Cerebellar nuclear complex (tissue), 1 donor: ENCODE measurements at regions not wholly inside any gene's neighbourhood (a gene's known extent, or its start where the extent isn't known, plus 50 kb on each side); places are given as distances from the start of the nearest gene placed in this dataset.
"Not testable (repeated sequence)": the region's sequence is repeated elsewhere in the genome, so short reads cannot be mapped to it uniquely, and the experiment has no call there.

ENCODE experiments used
- DNase-seq, 2 experiments: peaks; one replicate each; lab custom pipeline; 2025; lab: John Stamatoyannopoulos, UW

GRCh38 chr13:104967836-104968630, 1567.4 kb downstream of the EFNB2 start:
- DNase-seq: no peak

DNA sequence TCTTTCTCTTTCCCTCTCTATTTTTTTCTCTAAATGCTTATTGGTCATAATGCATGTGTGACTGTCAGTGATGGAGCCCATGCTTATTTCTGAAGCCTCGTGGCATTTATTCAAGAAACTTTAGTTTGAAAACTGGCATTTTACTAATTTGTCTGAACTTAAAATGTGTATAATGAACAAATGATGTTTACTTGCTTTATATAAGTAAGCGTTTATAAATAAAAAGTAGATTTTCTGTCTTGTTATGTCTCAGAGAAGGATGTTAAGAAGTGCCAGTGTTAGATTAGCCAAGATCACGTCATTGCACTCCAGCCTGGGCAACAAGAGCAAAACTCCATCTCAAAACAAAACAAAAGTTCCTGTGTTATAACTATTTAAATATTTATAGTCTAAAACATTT, 1568.1 kb downstream of the EFNB2 start:
- DNase-seq: no peak

DNA sequence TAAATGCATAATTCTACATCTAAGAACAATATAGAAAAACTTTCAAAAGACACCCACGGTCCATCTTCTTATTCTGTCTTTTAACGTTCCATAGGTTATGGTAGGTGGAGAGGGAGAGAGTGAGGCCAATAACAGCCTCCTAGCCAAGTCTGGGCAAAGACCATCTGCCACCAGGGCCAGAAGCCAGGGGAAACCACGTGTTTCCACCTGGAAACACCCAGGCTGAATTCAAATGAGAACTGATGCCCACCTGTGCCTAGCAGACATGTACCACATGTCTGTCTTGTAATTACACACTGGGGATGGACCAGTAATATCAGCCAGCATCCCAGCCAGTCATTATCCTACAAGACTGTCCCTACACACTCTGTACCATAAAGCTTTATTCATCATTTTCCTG, 1573.1 kb downstream of the EFNB2 start:
- DNase-seq: peak; percentile 60 to 61

- DNase-seq: no peak
Measured at GRCh38 chr13:104961246-104961645, 1574.2 kb downstream of the EFNB2 start.

GRCh38 chr13:104954210-104954609, 1581.3 kb downstream of the EFNB2 start:
- no peak for DNase-seq

- DNase-seq: no peak
Measured at GRCh38 chr13:104953588-104953987, 1581.9 kb downstream of the EFNB2 start.

GRCh38 chr13:104949840-104950740, 1585.4 kb downstream of the EFNB2 start:
- DNase-seq: no peak

- no peak for DNase-seq
Measured at GRCh38 chr13:104944176-104944575, 1591.3 kb downstream of the EFNB2 start.

DNA sequence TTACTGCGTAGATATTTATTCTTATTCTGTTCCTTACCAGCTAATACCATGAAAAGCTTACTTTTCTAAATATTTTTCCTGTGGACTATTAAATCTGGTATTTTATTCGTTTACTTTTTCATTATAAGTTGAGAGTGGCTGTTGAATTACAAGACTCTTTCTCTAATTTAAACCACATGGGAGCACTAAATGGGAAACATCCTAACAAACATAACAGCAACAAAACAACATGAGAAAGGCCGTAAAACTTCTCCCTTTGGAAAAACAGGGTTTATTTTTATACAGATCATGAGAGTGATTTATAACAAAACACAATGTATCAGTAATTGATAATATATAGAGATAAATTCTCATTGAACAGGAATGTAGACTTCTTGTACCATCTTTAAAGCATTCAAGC, 1592.1 kb downstream of the EFNB2 start:
- no peak for DNase-seq

- DNase-seq: no peak
Measured at GRCh38 chr13:104937881-104938280, 1597.6 kb downstream of the EFNB2 start.

DNA sequence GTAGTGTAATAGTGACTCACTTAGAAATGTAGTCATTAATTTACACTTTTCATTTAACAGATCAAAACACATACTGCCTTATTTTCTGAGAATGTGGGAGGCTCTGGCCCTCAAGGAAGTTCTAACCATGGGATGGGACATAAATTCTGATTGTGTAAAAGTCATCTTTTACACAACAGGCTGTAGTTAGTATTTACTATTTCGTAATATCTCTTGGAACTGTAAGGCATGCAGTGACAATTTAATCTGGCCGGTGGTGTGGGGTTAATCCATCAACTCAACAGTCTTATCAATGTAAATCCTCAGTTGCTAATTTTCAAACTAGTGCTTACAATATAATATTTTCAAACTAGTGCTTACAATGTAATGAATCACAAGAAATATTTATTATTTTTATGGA, 1599.2 kb downstream of the EFNB2 start:
- no peak for DNase-seq

GRCh38 chr13:104920513-104920912, 1614.9 kb downstream of the EFNB2 start:
- DNase-seq: not testable (repeated sequence)

- DNase-seq: no peak
Measured at GRCh38 chr13:104920091-104920490, 1615.4 kb downstream of the EFNB2 start.

DNA sequence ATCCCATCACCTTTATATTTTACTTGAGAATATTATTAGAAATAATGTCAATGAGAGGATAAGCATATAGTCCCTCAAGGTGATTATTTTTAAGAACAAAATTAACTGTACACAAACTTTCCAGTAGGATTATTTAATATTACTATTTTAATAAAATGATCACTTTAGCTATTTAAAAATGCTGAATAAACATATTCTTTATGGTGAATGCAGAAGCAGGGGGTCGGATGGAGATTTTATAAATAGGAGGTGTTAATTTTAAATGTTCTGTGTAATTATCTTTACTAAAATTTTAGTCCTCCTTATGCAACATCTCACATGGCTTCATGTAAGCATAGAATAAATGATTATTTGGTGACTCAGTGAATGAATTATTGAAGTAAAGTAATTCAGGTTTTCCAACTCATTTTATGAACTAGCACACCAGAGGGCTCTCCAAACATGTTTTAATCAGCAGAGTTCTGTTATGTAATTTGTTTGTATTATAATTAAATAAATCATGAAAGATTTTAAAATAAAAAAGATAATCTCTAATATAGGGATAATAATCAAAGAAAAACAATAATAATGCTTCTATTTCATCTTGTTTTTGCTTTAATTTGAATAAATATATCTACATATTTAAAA, 1635.2 kb downstream of the EFNB2 start:
- no peak for DNase-seq

DNA sequence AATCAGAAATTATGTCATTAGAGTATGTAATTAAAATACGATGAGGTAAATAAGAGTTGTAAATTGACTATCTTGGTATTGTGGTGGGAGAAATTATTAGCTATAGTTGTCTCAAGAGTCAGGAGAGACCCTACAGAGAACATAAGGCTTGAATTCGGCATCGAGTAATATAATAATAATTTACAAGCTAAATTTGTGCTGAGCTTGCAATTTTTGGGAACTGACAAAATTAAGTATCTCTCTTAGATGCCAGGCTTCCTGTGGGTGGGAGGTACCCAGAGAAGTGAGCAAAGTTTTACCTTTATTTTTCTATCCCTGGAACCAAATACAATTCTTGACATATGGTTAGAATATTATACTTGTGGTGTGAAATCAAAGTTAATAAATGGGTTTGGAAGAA, 1637.0 kb downstream of the EFNB2 start:
- DNase-seq: no peak

DNA sequence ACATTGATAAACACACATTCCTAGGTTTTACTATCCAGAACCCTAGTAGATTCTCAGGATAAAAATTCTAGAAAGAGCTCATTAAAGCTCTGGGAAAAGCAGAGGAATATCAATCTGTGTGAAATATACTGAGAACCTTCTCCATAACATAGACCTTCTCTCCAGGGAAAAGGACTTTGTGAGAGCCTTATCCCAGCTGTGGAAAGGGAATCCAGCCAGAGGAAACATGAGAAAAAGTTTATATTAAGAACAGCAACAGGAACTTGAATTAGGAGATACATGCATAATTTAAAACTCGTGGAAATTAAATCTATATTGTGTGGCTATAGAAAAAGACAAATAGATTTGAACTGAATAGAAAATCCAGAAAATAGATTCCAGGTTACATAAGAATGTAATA, 1639.9 kb downstream of the EFNB2 start:
- no peak for DNase-seq

- DNase-seq: no peak
Measured at GRCh38 chr13:104875038-104875754, 1660.3 kb downstream of the EFNB2 start.

GRCh38 chr13:104872153-104872552, 1663.3 kb downstream of the EFNB2 start:
- no peak for DNase-seq

DNA sequence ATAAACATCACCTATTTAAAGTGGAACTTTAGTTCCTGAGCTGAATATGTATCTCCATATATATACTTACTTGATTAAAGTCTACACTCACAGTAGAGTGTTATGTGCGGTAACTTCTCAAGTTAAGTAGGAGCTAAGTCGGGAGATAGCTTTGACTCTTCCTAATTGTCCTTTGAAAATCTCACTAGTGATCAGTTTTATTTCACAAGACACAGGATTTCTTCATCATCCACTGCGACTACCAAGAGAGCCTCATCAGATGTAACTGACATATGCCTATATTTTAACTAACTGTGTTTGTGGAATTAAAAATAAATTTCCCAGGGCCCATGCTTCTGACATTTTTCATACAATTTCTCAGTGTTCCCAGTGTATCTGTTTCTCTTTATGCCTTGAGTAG, 1664.0 kb downstream of the EFNB2 start:
- no peak for DNase-seq

DNA sequence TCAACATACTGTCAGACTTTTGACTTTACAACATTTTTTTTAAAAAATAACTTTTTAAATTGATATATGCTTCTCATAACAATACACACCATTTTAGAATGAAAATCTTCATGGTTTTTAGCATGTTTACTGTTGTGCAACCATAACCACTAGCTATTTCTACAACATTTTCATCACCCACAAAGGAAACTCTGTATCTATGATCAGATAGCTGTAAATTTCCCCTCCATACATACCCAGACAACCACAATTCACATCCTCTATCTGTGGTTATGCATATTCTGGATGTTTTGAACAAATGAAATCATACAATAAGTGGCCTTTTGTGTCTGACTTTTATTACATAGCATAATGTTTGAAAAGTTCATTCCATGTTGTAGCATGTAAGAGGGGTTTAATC, 1666.0 kb downstream of the EFNB2 start:
- DNase-seq: no peak

- DNase-seq: no peak
Measured at GRCh38 chr13:104868806-104869205, 1666.7 kb downstream of the EFNB2 start.

DNA sequence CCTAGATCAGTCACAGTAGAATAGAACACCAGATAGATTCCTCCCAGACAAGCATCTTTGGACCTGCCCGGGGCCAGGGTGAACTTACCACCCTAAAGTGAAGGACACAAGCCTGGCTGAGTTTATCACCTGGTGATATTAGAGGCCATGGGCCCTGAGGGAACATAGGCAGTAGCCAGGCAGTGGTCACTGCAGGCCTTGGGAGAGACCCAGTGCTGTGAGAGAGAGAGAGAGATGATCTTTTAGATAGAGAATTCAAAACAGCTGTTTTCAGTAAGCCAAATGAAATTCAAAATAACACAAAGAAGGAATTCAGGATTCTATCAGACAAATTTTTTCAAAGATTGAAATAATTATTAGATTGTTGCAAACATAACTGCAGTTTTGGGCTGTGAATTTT, 1679.9 kb downstream of the EFNB2 start:
- no peak for DNase-seq
